ENCODE measurements at regions not wholly inside any gene's neighbourhood (a gene's known extent, or its start where the extent isn't known, plus 50 kb on each side); places are given as distances from the start of the nearest gene placed in this dataset.

GRCh38 chr6:170212956-170213636, 77.8 kb downstream of the DLL1 start:
- DNase-seq, result no peak

GRCh38 chr6:170212051-170212756, 78.7 kb downstream of the DLL1 start:
- DNase-seq, result no peak

GRCh38 chr6:170211404-170212025, 79.4 kb downstream of the DLL1 start:
- no peak for DNase-seq

- no peak for DNase-seq
Observed at GRCh38 chr6:170210651-170211403, 80.1 kb downstream of the DLL1 start.

- no peak for DNase-seq
Observed at GRCh38 chr6:170210026-170210390, 80.9 kb downstream of the DLL1 start.

GRCh38 chr6:170209354-170210025, 81.4 kb downstream of the DLL1 start:
- DNase-seq, result no peak

- no peak for DNase-seq
Observed at GRCh38 chr6:170208651-170209353, 82.1 kb downstream of the DLL1 start.

- no peak for DNase-seq
Observed at GRCh38 chr6:170208182-170208601, 82.7 kb downstream of the DLL1 start.

GRCh38 chr6:170207586-170208181, 83.2 kb downstream of the DLL1 start:
- no peak for DNase-seq

- no peak for DNase-seq
Observed at GRCh38 chr6:170206851-170207431, 83.9 kb downstream of the DLL1 start.

- DNase-seq, result no peak
Observed at GRCh38 chr6:170206317-170206621, 84.6 kb downstream of the DLL1 start.

- DNase-seq, result no peak
Observed at GRCh38 chr6:170205534-170206316, 85.2 kb downstream of the DLL1 start.

- no peak for DNase-seq
Observed at GRCh38 chr6:170205126-170205525, 85.8 kb downstream of the DLL1 start.

- DNase-seq, result no peak
Observed at GRCh38 chr6:170203212-170203611, 87.7 kb downstream of the DLL1 start.

GRCh38 chr6:170202416-170203135, 88.3 kb downstream of the DLL1 start:
- DNase-seq, result no peak

GRCh38 chr6:170201361-170201760, 89.5 kb downstream of the DLL1 start:
- DNase-seq, result no peak

GRCh38 chr6:170200458-170200891, 90.4 kb downstream of the DLL1 start:
- DNase-seq, result no peak

GRCh38 chr6:170199716-170200115, 91.2 kb downstream of the DLL1 start:
- DNase-seq, result no peak

- DNase-seq, result no peak
Observed at GRCh38 chr6:170198298-170198697, 92.6 kb downstream of the DLL1 start.

- DNase-seq, result no peak
Observed at GRCh38 chr6:170193326-170193821, 97.5 kb downstream of the DLL1 start.
